ENCODE measurements at regions not wholly inside any gene's neighbourhood (a gene's known extent, or its start where the extent isn't known, plus 50 kb on each side); places are given as distances from the start of the nearest gene placed in this dataset.

DNA sequence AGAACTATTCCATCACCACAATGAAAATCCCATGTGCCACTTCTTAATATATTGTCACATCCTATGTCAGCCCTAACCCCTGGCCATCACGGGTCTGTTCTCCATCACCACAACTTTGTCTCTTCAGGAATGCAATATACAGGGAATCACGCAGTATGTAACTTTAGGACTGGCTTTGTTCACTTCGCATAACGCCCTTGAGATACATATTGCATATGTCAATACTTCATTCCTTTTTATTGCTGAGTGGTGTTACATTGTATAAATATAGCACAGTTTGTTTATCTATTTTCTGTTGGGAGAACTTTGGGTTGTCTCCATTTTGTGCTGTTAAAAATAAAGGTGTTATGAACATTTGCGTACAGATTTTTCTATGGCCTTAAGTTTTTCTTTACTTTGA, 195.4 kb upstream of the ZMIZ1 start:
- no peaks in the 10 kb centered on the region for H3K36me3 ChIP-seq (ENCODE audit: control insufficient read depth in 2 of 3, insufficient read depth in 3 of 3, low read length in 3 of 3)
- no peaks in the 10 kb centered on the region for H3K27me3 ChIP-seq (ENCODE audit: control insufficient read depth in 2 of 2, insufficient read depth in 2 of 2, low read length in 2 of 2)
- CTCF ChIA-PET, result no interaction called here
- Mint-ChIP-seq H3K9me3 (peaks cover 0 to 14% (median 2%) of the 10 kb centered on the region in 11 donors), H3K4me3 (no peak overlapping the region), H3K36me3 (peaks cover 0 to 7% (median 0%) of the 10 kb centered on the region in 5 donors), H3K4me1 (peaks cover 0 to 10% (median 1%) of the 10 kb centered on the region in 7 donors), H3K27ac (no peak overlapping the region), H3K27me3 (peaks cover 0 to 32% (median 12%) of the 10 kb centered on the region in 5 donors)
- no peaks in the 10 kb centered on the region for H3K9me3 ChIP-seq (ENCODE audit: control insufficient read depth in 2 of 3, low read length in 3 of 3)
- H3K4me3 ChIP-seq (ENCODE audit: low read length), result no peak overlapping the region
- intact Hi-C loops (cut with micrococcal nuclease), result no loop called here
- H3K4me1 ChIP-seq (ENCODE audit: control insufficient read depth in 2 of 2, insufficient read depth in 2 of 2, low read length in 2 of 2), result no peaks in the 10 kb centered on the region
- POLR2A ChIA-PET, result no interaction called here
- no peak overlapping the region for H3K27ac ChIP-seq (ENCODE audit: low read depth, low read length)
- ATAC-seq, result no peak
- DNase-seq, result no peak

DNA sequence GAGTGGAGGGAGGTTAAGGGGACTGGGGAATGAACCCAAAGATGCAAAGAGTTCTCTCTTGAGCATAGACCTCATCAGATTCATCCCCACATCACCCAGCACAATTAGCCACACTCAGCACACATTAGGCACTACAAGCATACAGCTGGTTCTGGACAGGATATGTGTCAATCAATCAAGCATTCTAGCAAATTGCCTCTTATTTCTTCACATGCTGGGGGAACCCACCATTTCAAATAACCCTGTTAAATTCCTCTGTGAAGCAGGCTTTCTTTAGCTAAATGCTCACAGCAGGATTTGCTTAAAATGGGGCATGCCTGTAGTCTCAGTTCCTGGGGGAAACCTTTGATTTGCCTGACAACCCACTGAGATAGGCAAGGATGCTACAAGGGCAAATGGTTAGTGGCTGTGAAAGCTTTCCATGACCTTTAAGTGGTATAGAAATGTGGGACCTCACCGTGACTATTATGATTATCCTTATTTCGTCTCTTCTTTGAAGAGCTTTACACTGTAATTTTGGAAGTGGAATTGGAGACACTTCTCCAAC, 193.4 kb upstream of the ZMIZ1 start:
- H3K27me3 ChIP-seq (ENCODE audit: control insufficient read depth in 2 of 2, insufficient read depth in 2 of 2, low read length in 2 of 2), result no peaks in the 10 kb centered on the region
- no peak overlapping the region for H3K27ac ChIP-seq (ENCODE audit: low read depth, low read length)
- Mint-ChIP-seq H3K9me3 (peaks cover 0 to 34% (median 13%) of the 10 kb centered on the region in 11 donors), H3K27me3 (peaks cover 9 to 30% (median 24%) of the 10 kb centered on the region in 5 donors), H3K4me3 (no peak overlapping the region), H3K36me3 (peaks cover 0 to 11% (median 3%) of the 10 kb centered on the region in 5 donors), H3K27ac (no peak overlapping the region), H3K4me1 (peaks cover 0 to 10% (median 0%) of the 10 kb centered on the region in 7 donors)
- CTCF ChIA-PET, result no interaction called here
- no peak for ATAC-seq
- peaks cover 0 to 4% (median 0%) of the 10 kb centered on the region in 3 experiments for H3K9me3 ChIP-seq (ENCODE audit: control insufficient read depth in 2 of 3, low read length in 3 of 3)
- no peaks in the 10 kb centered on the region for H3K36me3 ChIP-seq (ENCODE audit: control insufficient read depth in 2 of 3, insufficient read depth in 3 of 3, low read length in 3 of 3)
- POLR2A ChIA-PET, result no interaction called here
- DNase-seq, result no peak
- no peak overlapping the region for H3K4me3 ChIP-seq (ENCODE audit: low read length)
- no peaks in the 10 kb centered on the region for H3K4me1 ChIP-seq (ENCODE audit: control insufficient read depth in 2 of 2, insufficient read depth in 2 of 2, low read length in 2 of 2)
- intact Hi-C loops (cut with micrococcal nuclease), result no loop called here

DNA sequence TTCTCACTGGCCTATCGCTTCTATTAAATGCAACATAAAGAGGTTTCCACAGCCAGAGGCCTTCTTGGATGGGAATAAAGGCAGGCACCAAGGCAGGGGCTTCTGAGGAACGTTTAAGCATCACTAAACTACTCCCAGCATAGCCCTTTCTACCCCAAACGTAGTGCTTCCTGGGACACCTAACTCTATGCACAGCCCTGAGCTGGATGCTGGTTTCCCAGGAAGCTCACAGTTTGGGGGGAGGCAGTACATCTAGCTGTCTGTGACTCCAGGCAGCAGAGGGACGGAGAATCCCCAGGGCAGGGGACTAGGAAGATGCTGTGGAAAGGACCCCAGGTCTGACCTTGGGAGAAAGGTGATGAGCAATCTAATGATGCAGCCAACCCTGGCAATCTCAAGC, 192.8 kb upstream of the ZMIZ1 start:
- Mint-ChIP-seq H3K27me3 (peaks cover 12 to 31% (median 27%) of the 10 kb centered on the region in 5 donors), H3K4me1 (peaks cover 0 to 10% (median 0%) of the 10 kb centered on the region in 7 donors), H3K27ac (peak overlapping the region in 1 of 9 donors; percentile 49), H3K4me3 (peak overlapping the region in 1 of 10 donors; percentile 12), H3K36me3 (peaks cover 0 to 11% (median 3%) of the 10 kb centered on the region in 5 donors), H3K9me3 (peaks cover 0 to 39% (median 14%) of the 10 kb centered on the region in 11 donors)
- Histone ChIP-seq H3K4me3 (ENCODE audit: low read length) (no peak overlapping the region), H3K9me3 (ENCODE audit: control insufficient read depth in 2 of 3, low read length in 3 of 3) (peaks cover 0 to 4% (median 0%) of the 10 kb centered on the region in 3 experiments), H3K36me3 (ENCODE audit: control insufficient read depth in 2 of 3, insufficient read depth in 3 of 3, low read length in 3 of 3) (no peaks in the 10 kb centered on the region), H3K4me1 (ENCODE audit: control insufficient read depth in 2 of 2, insufficient read depth in 2 of 2, low read length in 2 of 2) (no peaks in the 10 kb centered on the region), H3K27me3 (ENCODE audit: control insufficient read depth in 2 of 2, insufficient read depth in 2 of 2, low read length in 2 of 2) (no peaks in the 10 kb centered on the region), H3K27ac (ENCODE audit: low read depth, low read length) (no peak overlapping the region)
- DNase-seq (no peak), ATAC-seq (no peak)
- POLR2A ChIA-PET, result no interaction called here
- CTCF ChIA-PET, result no interaction called here
- intact Hi-C loops (cut with micrococcal nuclease), result no loop called here

DNA sequence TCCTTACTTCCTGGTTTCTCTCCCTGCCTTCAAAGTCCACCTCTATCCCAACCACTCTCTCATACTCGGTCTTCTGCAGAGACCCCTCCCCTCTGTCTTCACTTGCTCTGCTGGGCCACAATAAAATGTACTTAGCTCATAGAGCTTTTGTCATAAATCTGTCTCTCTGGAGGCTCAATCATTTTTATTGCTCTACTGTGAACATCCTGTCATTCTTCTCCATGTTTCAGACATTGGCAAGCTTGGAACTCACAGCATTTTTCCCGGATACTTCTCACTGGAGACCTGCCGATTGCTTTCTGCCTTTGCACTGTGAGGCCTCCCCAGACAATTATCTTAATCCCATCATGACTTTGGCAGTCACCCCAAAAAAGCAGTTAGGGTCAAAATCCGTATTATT, 192.3 kb upstream of the ZMIZ1 start:
- Histone ChIP-seq H3K9me3 (ENCODE audit: control insufficient read depth in 2 of 3, low read length in 3 of 3) (peaks cover 0 to 4% (median 0%) of the 10 kb centered on the region in 3 experiments), H3K27ac (ENCODE audit: low read depth, low read length) (no peak overlapping the region), H3K4me3 (ENCODE audit: low read length) (no peak overlapping the region), H3K4me1 (ENCODE audit: control insufficient read depth in 2 of 2, insufficient read depth in 2 of 2, low read length in 2 of 2) (no peaks in the 10 kb centered on the region), H3K36me3 (ENCODE audit: control insufficient read depth in 2 of 3, insufficient read depth in 3 of 3, low read length in 3 of 3) (no peaks in the 10 kb centered on the region), H3K27me3 (ENCODE audit: control insufficient read depth in 2 of 2, insufficient read depth in 2 of 2, low read length in 2 of 2) (no peaks in the 10 kb centered on the region)
- peaks cover 0 to 11% (median 3%) of the 10 kb centered on the region in 5 donors for H3K36me3 Mint-ChIP-seq
- intact Hi-C loops (cut with micrococcal nuclease), result no loop called here
- H3K27ac Mint-ChIP-seq, result peak overlapping the region in 1 of 9 donors; percentile 2
- peaks cover 14 to 28% (median 26%) of the 10 kb centered on the region in 5 donors for H3K27me3 Mint-ChIP-seq
- no peak overlapping the region for H3K4me3 Mint-ChIP-seq
- DNase-seq (no peak), ATAC-seq (no peak)
- ChIA-PET POLR2A (no interaction called here), CTCF (no interaction called here)
- H3K4me1 Mint-ChIP-seq, result peaks cover 0 to 10% (median 0%) of the 10 kb centered on the region in 7 donors
- H3K9me3 Mint-ChIP-seq, result peaks cover 0 to 44% (median 14%) of the 10 kb centered on the region in 11 donors

DNA sequence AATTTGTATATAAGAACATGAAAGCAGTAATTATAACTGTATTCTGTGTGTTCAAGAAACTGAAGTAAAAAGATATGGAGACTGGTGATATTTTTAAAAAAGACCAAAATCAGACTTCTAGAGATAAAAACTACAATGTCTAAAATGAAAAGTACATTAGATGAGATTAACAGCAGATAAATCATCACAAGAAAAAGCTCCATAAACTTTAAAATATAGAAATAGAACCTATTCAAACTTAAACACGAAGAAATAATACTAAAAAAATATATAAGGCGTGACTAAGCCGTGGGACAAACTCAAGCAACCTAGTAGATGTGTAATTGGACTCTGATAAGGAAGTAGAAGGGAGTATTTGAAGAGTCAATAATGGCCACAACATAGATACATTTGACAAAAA, 189.1 kb upstream of the ZMIZ1 start:
- CTCF ChIA-PET, result no interaction called here
- Mint-ChIP-seq H3K27ac (no peak overlapping the region), H3K4me3 (no peak overlapping the region), H3K36me3 (peaks cover 0 to 15% (median 3%) of the 10 kb centered on the region in 5 donors), H3K9me3 (peaks cover 0 to 63% (median 20%) of the 10 kb centered on the region in 11 donors), H3K27me3 (peaks cover 25 to 36% (median 27%) of the 10 kb centered on the region in 5 donors), H3K4me1 (peaks cover 0 to under 1% (median 0%) of the 10 kb centered on the region in 7 donors)
- H3K4me3 ChIP-seq (ENCODE audit: low read length), result no peak overlapping the region
- H3K27me3 ChIP-seq (ENCODE audit: control insufficient read depth in 2 of 2, insufficient read depth in 2 of 2, low read length in 2 of 2), result no peaks in the 10 kb centered on the region
- H3K36me3 ChIP-seq (ENCODE audit: control insufficient read depth in 2 of 3, insufficient read depth in 3 of 3, low read length in 3 of 3), result no peaks in the 10 kb centered on the region
- peaks cover 0 to 4% (median 0%) of the 10 kb centered on the region in 3 experiments for H3K9me3 ChIP-seq (ENCODE audit: control insufficient read depth in 2 of 3, low read length in 3 of 3)
- DNase-seq, result no peak
- POLR2A ChIA-PET, result no interaction called here
- no peaks in the 10 kb centered on the region for H3K4me1 ChIP-seq (ENCODE audit: control insufficient read depth in 2 of 2, insufficient read depth in 2 of 2, low read length in 2 of 2)
- no peak overlapping the region for H3K27ac ChIP-seq (ENCODE audit: low read depth, low read length)
- ATAC-seq, result no peak
- intact Hi-C loops (cut with micrococcal nuclease), result no loop called here

DNA sequence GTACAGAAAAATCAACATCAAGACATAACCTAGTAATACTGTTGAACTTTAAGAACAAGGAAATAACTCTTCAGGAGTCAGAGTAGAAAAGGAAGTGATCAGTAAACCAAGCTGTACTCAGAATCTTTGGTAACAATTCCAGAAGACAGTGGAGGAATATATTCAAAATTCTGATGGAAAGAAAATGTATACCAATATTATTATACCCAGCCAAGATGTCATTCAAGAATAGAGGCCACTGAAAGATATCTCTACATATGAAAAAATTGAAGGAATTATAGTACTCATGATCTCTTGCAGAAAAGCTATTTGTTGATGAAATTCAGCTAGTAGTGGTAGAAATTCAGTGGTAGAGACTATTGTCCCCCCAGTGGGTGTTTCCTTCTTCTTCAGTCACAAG, 182.6 kb upstream of the ZMIZ1 start:
- H3K27ac ChIP-seq (ENCODE audit: low read depth, low read length), result no peak overlapping the region
- ChIA-PET CTCF (no interaction called here), POLR2A (no interaction called here)
- Mint-ChIP-seq H3K27ac (no peak overlapping the region), H3K27me3 (peaks cover 0 to 30% (median 15%) of the 10 kb centered on the region in 5 donors), H3K36me3 (peaks cover 0 to 4% (median 1%) of the 10 kb centered on the region in 5 donors), H3K4me3 (no peak overlapping the region), H3K4me1 (no peaks in the 10 kb centered on the region), H3K9me3 (peaks cover 0 to 41% (median 24%) of the 10 kb centered on the region in 11 donors)
- H3K4me1 ChIP-seq (ENCODE audit: control insufficient read depth in 2 of 2, insufficient read depth in 2 of 2, low read length in 2 of 2), result no peaks in the 10 kb centered on the region
- ATAC-seq (no peak), DNase-seq (no peak)
- no peaks in the 10 kb centered on the region for H3K36me3 ChIP-seq (ENCODE audit: control insufficient read depth in 2 of 3, insufficient read depth in 3 of 3, low read length in 3 of 3)
- H3K4me3 ChIP-seq (ENCODE audit: low read length), result no peak overlapping the region
- intact Hi-C loops (cut with micrococcal nuclease), result no loop called here
- peaks cover 0 to 4% (median 0%) of the 10 kb centered on the region in 3 experiments for H3K9me3 ChIP-seq (ENCODE audit: control insufficient read depth in 2 of 3, low read length in 3 of 3)
- H3K27me3 ChIP-seq (ENCODE audit: control insufficient read depth in 2 of 2, insufficient read depth in 2 of 2, low read length in 2 of 2), result no peaks in the 10 kb centered on the region

DNA sequence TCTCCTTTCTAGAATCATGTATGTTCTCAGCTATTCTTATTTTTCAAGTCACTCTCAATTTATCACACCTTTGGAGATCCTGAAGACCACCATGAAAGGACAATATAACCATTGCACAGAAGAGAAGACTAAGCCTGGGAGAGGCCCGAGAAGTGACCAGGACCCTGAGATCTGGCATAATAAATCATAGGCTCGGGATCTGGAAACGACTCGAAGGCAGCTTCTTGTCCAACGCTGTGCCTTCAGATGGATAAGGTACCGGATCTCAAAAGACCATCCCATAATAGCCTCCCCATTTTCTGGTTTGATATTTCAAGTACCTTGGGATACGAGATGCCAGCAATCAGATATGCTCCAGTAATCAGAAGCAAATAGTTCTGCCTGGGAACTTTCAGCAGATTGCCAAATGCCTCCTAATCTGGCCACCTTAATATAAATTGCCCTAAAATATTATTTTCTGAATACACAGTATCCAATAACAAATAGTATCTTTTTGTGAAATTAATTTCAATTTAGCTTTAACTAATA, 179.2 kb upstream of the ZMIZ1 start:
- ChIA-PET POLR2A (no interaction called here), CTCF (no interaction called here)
- Mint-ChIP-seq H3K36me3 (peaks cover 0 to 1% (median 0%) of the 10 kb centered on the region in 5 donors), H3K9me3 (peaks cover 0 to 19% (median 16%) of the 10 kb centered on the region in 11 donors), H3K27ac (no peak overlapping the region), H3K27me3 (peaks cover 0 to 18% (median 0%) of the 10 kb centered on the region in 5 donors), H3K4me3 (no peak overlapping the region), H3K4me1 (peaks cover 0 to 7% (median 3%) of the 10 kb centered on the region in 7 donors)
- Histone ChIP-seq H3K36me3 (ENCODE audit: control insufficient read depth in 2 of 3, insufficient read depth in 3 of 3, low read length in 3 of 3) (no peaks in the 10 kb centered on the region), H3K9me3 (ENCODE audit: control insufficient read depth in 2 of 3, low read length in 3 of 3) (peaks cover 0 to 4% (median 0%) of the 10 kb centered on the region in 3 experiments), H3K4me3 (ENCODE audit: low read length) (no peak overlapping the region), H3K27ac (ENCODE audit: low read depth, low read length) (no peak overlapping the region), H3K4me1 (ENCODE audit: control insufficient read depth in 2 of 2, insufficient read depth in 2 of 2, low read length in 2 of 2) (no peaks in the 10 kb centered on the region), H3K27me3 (ENCODE audit: control insufficient read depth in 2 of 2, insufficient read depth in 2 of 2, low read length in 2 of 2) (no peaks in the 10 kb centered on the region)
- ATAC-seq, result no peak
- intact Hi-C loops (cut with micrococcal nuclease), result no loop called here
- no peak for DNase-seq

All from naive thymus-derived CD4-positive, alpha-beta T cell (primary cell).